ENCODE measurements at regions not wholly inside any gene's neighbourhood (a gene's known extent, or its start where the extent isn't known, plus 50 kb on each side); places are given as distances from the start of the nearest gene placed in this dataset.

DNA sequence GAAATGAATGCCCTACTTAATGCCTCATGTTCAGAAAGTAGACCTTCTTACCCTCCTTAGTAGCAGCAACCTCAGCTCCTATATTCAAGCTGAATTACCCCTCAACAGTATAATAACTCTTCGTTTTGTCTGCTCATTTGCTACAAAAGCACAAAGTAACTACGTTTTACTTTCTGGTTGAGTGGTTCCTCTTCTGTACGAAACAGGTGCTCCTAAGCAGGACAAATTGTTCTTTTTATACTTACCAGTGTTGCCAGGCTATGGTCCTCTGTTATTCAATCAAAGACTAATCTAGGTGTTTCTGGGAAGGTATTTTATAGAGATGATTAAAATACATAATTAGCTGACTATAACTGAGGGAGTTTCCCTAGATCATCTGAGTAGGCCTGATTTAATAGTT, 484.2 kb upstream of the ADAMTS5 start:
- Histone ChIP-seq H3K27me3 (ENCODE audit: insufficient read depth, low read length) (no peaks in the 10 kb centered on the region), H4K20me1 (ENCODE audit: insufficient read depth, low read length) (no peaks in the 10 kb centered on the region), H3K4me3 (ENCODE audit: insufficient read depth, low read depth, low read length) (no peak overlapping the region), H3K79me2 (ENCODE audit: insufficient read depth, low read length) (no peaks in the 10 kb centered on the region), H3K9ac (ENCODE audit: low read length) (no peak overlapping the region), H3K9me3 (ENCODE audit: insufficient read depth, low read depth, low read length) (no peaks in the 10 kb centered on the region), H3K4me2 (ENCODE audit: low read length) (no peak overlapping the region), H3K4me1 (ENCODE audit: insufficient read depth, low read length) (no peaks in the 10 kb centered on the region), H3K36me3 (ENCODE audit: insufficient read depth, low read length) (no peaks in the 10 kb centered on the region), H2AFZ (ENCODE audit: low read depth, low read length) (no peak overlapping the region), H3K27ac (ENCODE audit: low read depth, low read length) (no peak overlapping the region)
- H3K36me3 Mint-ChIP-seq (ENCODE audit: low read depth, unreplicated experiment) = no peaks in the 10 kb centered on the region
- H3K9me3 Mint-ChIP-seq (ENCODE audit: unreplicated experiment) = no peaks in the 10 kb centered on the region
- no peak overlapping the region for H3K4me3 Mint-ChIP-seq (ENCODE audit: unreplicated experiment)
- FAIRE-seq (no peak), DNase-seq (ENCODE audit: low read depth) (no peak)
- H3K27me3 Mint-ChIP-seq (ENCODE audit: low read depth, unreplicated experiment) = no peaks in the 10 kb centered on the region
- H3K4me1 Mint-ChIP-seq (ENCODE audit: low read depth, unreplicated experiment) = no peaks in the 10 kb centered on the region
- H3K27ac Mint-ChIP-seq (ENCODE audit: unreplicated experiment) = no peak overlapping the region
- TF ChIP-seq, protein P1, sequence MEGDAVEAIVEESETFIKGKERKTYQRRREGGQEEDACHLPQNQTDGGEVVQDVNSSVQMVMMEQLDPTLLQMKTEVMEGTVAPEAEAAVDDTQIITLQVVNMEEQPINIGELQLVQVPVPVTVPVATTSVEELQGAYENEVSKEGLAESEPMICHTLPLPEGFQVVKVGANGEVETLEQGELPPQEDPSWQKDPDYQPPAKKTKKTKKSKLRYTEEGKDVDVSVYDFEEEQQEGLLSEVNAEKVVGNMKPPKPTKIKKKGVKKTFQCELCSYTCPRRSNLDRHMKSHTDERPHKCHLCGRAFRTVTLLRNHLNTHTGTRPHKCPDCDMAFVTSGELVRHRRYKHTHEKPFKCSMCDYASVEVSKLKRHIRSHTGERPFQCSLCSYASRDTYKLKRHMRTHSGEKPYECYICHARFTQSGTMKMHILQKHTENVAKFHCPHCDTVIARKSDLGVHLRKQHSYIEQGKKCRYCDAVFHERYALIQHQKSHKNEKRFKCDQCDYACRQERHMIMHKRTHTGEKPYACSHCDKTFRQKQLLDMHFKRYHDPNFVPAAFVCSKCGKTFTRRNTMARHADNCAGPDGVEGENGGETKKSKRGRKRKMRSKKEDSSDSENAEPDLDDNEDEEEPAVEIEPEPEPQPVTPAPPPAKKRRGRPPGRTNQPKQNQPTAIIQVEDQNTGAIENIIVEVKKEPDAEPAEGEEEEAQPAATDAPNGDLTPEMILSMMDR (IDR thresholded peaks at IDR 0.05; ENCODE audit: insufficient read depth, low read depth, low read length) = no peak
- TF ChIP-seq EZH2 (IDR thresholded peaks at IDR 0.05; ENCODE audit: insufficient read depth, low read length) = no peak

- H3K36me3 Mint-ChIP-seq (ENCODE audit: low read depth, unreplicated experiment) = no peaks in the 10 kb centered on the region
- H3K27me3 Mint-ChIP-seq (ENCODE audit: low read depth, unreplicated experiment) = no peaks in the 10 kb centered on the region
- H2AFZ ChIP-seq (ENCODE audit: low read depth, low read length) = no peak overlapping the region
- H3K4me3 Mint-ChIP-seq (ENCODE audit: unreplicated experiment) = no peak overlapping the region
- no peak for FAIRE-seq
- no peak overlapping the region for H3K4me2 ChIP-seq (ENCODE audit: low read length)
- H3K27me3 ChIP-seq (ENCODE audit: insufficient read depth, low read length) = no peaks in the 10 kb centered on the region
- no peak overlapping the region for H3K27ac Mint-ChIP-seq (ENCODE audit: unreplicated experiment)
- no peaks in the 10 kb centered on the region for H3K79me2 ChIP-seq (ENCODE audit: insufficient read depth, low read length)
- H3K9me3 ChIP-seq (ENCODE audit: insufficient read depth, low read depth, low read length) = no peaks in the 10 kb centered on the region
- H3K4me1 Mint-ChIP-seq (ENCODE audit: low read depth, unreplicated experiment) = no peaks in the 10 kb centered on the region
- H3K9ac ChIP-seq (ENCODE audit: low read length) = no peak overlapping the region
- H3K4me3 ChIP-seq (ENCODE audit: insufficient read depth, low read depth, low read length) = no peak overlapping the region
- no peaks in the 10 kb centered on the region for H3K36me3 ChIP-seq (ENCODE audit: insufficient read depth, low read length)
- H3K27ac ChIP-seq (ENCODE audit: low read depth, low read length) = no peak overlapping the region
- H3K9me3 Mint-ChIP-seq (ENCODE audit: unreplicated experiment) = no peaks in the 10 kb centered on the region
- H4K20me1 ChIP-seq (ENCODE audit: insufficient read depth, low read length) = no peaks in the 10 kb centered on the region
- no peaks in the 10 kb centered on the region for H3K4me1 ChIP-seq (ENCODE audit: insufficient read depth, low read length)
- DNase-seq (ENCODE audit: low read depth) = no peak
- TF ChIP-seq EZH2 (IDR thresholded peaks at IDR 0.05; ENCODE audit: insufficient read depth, low read length) = no peak
- TF ChIP-seq, protein P1 (IDR thresholded peaks at IDR 0.05; ENCODE audit: insufficient read depth, low read depth, low read length) = no peak
Observed at GRCh38 chr21:27450216-27450615, 483.3 kb upstream of the ADAMTS5 start.

DNA sequence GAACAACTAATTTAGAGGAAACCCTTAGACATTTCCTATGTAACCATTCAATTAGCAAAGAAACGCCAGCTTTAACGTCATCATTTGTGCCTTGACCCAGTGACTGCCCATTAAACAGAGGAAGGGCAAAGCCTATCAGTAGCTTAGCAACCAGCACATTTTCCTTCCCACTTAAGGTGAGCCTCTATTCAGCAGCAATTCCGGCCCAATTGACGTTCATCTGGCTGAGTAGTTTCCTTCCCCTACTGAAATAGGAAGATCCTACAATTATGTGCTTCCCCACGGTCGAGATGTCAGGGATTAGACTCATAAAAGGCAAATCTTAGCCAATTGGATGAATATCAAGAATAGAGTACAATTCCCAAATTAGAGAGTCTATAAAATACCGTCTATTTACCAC, 482.1 kb upstream of the ADAMTS5 start:
- Histone ChIP-seq H3K4me3 (ENCODE audit: insufficient read depth, low read depth, low read length) (no peak overlapping the region), H3K36me3 (ENCODE audit: insufficient read depth, low read length) (no peaks in the 10 kb centered on the region), H3K79me2 (ENCODE audit: insufficient read depth, low read length) (no peaks in the 10 kb centered on the region), H4K20me1 (ENCODE audit: insufficient read depth, low read length) (no peaks in the 10 kb centered on the region), H2AFZ (ENCODE audit: low read depth, low read length) (no peak overlapping the region), H3K4me2 (ENCODE audit: low read length) (no peak overlapping the region), H3K9me3 (ENCODE audit: insufficient read depth, low read depth, low read length) (no peaks in the 10 kb centered on the region), H3K27ac (ENCODE audit: low read depth, low read length) (no peak overlapping the region), H3K9ac (ENCODE audit: low read length) (no peak overlapping the region), H3K27me3 (ENCODE audit: insufficient read depth, low read length) (no peaks in the 10 kb centered on the region), H3K4me1 (ENCODE audit: insufficient read depth, low read length) (no peaks in the 10 kb centered on the region)
- Mint-ChIP-seq H3K4me3 (ENCODE audit: unreplicated experiment) (no peak overlapping the region), H3K27ac (ENCODE audit: unreplicated experiment) (no peak overlapping the region), H3K9me3 (ENCODE audit: unreplicated experiment) (no peaks in the 10 kb centered on the region), H3K4me1 (ENCODE audit: low read depth, unreplicated experiment) (no peaks in the 10 kb centered on the region), H3K36me3 (ENCODE audit: low read depth, unreplicated experiment) (no peaks in the 10 kb centered on the region), H3K27me3 (ENCODE audit: low read depth, unreplicated experiment) (no peaks in the 10 kb centered on the region)
- no peak for TF ChIP-seq EZH2 (IDR thresholded peaks at IDR 0.05; ENCODE audit: insufficient read depth, low read length)
- TF ChIP-seq, protein P1 (IDR thresholded peaks at IDR 0.05; ENCODE audit: insufficient read depth, low read depth, low read length) = no peak
- DNase-seq (ENCODE audit: low read depth) = no peak
- no peak for FAIRE-seq
